Activated CD4-positive, alpha-beta T cell treated with anti-CD3 and anti-CD28 coated beads, Interleukin-2, amount 10 ng/mL, durations not matched to agents 7 days and 5 days (primary cell): ENCODE measurements at regions not wholly inside any gene's neighbourhood (a gene's known extent, or its start where the extent isn't known, plus 50 kb on each side); places are given as distances from the start of the nearest gene placed in this dataset.

ENCODE experiments used
- CTCF ChIA-PET: fragments of 350-600 bp; sonication (Branson Sonifier 250); formaldehyde crosslinking; loops from one replicate; lab custom pipeline; 2021; ENCODE audit warnings: antibody characterized with exemption; lab: Charles Lee
- POLR2A ChIA-PET: fragments of 350-600 bp; sonication (Branson Sonifier 250); formaldehyde crosslinking; loops from one replicate; lab custom pipeline; 2021; ENCODE audit warnings: antibody characterized with exemption; lab: Charles Lee
- DNase-seq: peaks from one replicate; pipeline ENCODE4 v3.0.0-alpha.2; 2020
- H3K27ac Mint-ChIP-seq: one replicate; pipeline ENCODE4 v1.8.0; 2021; ENCODE audit warnings: mild to moderate bottlenecking, moderate library complexity, mixed read lengths
- H3K27me3 Mint-ChIP-seq: one replicate; pipeline ENCODE4 v1.8.0; 2021; ENCODE audit warnings: mixed read lengths
- H3K36me3 Mint-ChIP-seq: one replicate; pipeline ENCODE4 v1.8.0; 2021; ENCODE audit warnings: low read depth, mixed read lengths
- H3K4me1 Mint-ChIP-seq: one replicate; pipeline ENCODE4 v1.8.0; 2021; ENCODE audit warnings: mixed read lengths
- H3K4me3 Mint-ChIP-seq: one replicate; pipeline ENCODE4 v1.8.0; 2021; ENCODE audit warnings: mild to moderate bottlenecking, moderate library complexity, mixed read lengths
- H3K9me3 Mint-ChIP-seq: one replicate; pipeline ENCODE4 v1.8.0; 2021; ENCODE audit warnings: mixed read lengths

DNA sequence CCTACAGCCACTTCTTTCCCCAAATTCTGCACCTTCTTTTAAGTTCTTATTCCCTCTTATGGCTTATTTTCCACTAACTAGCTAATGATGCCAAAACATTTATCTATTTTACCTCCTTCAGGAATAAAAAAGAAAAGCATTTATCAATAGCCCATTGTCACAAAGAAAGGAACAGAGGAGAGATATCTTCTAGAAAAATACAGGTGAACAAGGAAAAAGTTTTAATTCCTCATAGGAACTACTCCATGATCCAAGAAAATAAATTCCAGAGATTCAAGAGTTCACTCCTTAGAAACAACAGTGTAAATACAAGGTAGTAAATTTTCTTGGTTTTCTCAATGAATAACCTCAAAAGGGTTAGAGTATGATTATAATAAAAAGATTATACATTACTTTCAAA lies 52.6 kb upstream of the TOP3B start:
- POLR2A ChIA-PET: no interaction called here

DNA sequence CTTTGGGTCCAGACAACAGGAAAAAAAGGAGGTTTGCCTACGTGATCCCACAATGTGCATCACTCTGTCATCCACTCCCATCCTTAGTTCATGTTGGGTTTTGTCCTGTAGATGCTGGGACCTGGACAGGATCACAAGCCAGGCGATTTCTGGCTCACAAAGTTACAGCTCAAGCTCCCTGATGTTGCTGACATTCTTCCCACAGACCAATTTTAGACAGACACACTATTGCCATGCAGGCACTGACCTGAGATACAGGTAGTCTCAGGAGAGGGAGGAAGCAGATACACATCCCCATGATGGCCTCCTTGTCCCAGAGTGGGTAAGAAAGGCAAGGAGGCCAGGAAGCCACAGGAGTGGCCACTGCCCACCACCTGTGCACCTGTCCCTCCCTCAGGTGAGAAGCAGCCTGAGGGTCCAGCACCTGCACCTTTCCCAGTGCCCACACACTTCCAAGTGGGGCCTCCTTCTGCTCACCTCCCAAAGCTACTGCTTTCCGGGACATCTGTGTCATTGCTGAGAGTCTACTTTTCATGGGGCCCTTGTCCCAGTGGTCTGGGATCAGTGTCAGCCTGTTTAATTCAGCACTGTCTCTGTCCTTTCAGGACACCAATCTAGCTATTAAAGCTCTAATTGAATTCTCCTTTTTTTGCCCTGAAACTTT lies 52.0 kb upstream of the TOP3B start:
- Mint-ChIP-seq H3K27ac (no peak overlapping the region), H3K36me3 (no peaks in the 10 kb centered on the region), H3K4me1 (no peaks in the 10 kb centered on the region), H3K9me3 (no peaks in the 10 kb centered on the region), H3K4me3 (no peak overlapping the region), H3K27me3 (peaks cover 11% of the 10 kb centered on the region)
- DNase-seq: no peak
- ChIA-PET CTCF (no interaction called here), POLR2A (no interaction called here)

More for the DNA sequence above, 52.6 kb upstream of the TOP3B start:
- DNase-seq: no peak
- peaks cover 11% of the 10 kb centered on the region for H3K27me3 Mint-ChIP-seq
- CTCF ChIA-PET: no interaction called here
- no peaks in the 10 kb centered on the region for H3K36me3 Mint-ChIP-seq
- H3K4me3 Mint-ChIP-seq: no peak overlapping the region
- no peaks in the 10 kb centered on the region for H3K4me1 Mint-ChIP-seq
- no peaks in the 10 kb centered on the region for H3K9me3 Mint-ChIP-seq
- H3K27ac Mint-ChIP-seq: no peak overlapping the region

DNA sequence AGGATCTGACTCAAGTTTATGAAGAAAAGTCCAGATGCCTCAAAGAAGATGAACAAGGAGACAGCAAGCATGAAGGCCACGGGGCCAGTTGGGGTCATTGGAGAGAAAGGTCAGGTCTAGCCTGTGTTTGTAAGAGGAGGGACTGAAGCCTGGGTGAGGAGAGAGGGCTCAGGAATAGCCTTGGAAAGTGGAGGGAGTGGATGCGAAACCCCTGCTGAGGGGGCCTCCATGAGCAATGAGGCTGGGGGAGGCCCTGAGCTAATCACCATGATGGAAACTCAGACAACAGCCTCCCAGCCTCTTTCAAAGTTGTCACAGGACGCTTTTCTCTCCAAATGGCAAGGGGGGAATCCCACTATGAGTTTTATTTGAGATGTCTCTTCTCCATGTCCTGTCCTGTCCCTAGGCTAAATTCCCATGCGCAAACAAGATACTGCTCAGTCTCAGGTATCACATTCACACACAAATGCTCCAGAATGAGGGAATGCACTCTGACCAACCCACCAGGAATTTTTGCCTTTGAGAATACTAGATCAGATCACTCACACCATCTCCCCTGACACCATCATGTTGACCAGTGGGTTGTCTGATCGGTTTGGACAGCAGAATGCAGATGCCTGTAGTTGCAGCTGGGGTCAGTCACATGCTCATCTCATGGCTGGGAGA lies 51.3 kb upstream of the TOP3B start:
- H3K27me3 Mint-ChIP-seq: peaks cover 11% of the 10 kb centered on the region
- H3K4me1 Mint-ChIP-seq: no peaks in the 10 kb centered on the region
- no peak for DNase-seq
- H3K36me3 Mint-ChIP-seq: no peaks in the 10 kb centered on the region
- POLR2A ChIA-PET: no interaction called here
- CTCF ChIA-PET: interaction anchor here (1.4 kb wide), 1 partner anchor 10 kb away, joined by 3 read pairs; no protein-coding TSS in a partner anchor
- no peaks in the 10 kb centered on the region for H3K9me3 Mint-ChIP-seq
- no peak overlapping the region for H3K27ac Mint-ChIP-seq
- no peak overlapping the region for H3K4me3 Mint-ChIP-seq

DNA sequence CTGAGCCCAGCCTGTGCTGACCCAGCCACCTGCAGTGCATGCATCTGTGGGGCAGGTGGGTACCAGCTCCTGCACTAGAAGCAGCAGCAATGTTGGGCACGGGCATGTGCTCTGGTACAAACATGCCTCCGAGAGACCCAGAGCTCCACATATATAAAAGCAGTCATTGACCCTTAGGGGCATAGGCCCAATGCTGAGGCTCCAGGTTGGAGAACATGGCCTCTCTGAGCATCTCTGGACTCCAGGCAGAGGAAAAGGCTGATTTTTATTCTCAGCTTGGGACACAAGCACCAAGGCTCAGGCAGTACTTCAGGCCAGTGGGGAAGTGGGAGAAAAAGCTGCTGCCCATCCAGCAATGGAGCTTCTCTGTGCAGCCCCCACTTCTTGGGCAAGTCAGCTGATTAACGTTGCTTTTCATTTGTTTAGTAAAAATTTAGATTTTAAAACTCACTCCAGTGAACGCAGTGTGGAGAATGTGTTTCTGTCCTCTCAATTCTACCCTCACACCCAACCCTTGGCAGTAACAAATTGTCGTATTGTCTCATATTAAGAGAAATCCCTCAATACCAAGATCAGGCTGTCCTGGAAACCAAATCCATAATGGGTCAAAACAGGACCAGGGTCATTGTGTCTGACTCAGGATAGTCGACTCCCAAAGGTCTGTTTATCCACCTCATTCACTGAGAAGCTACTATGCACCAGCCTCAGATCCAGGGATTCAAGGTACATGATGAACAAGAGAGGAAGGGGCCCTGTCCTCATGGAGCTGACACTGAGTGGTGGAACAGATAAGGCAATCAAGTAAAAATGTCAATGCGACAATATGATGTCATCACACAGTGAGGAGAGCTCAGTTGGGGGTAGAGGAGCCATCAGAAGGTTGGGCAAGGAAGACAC lies 50.6 kb upstream of the TOP3B start:
- Mint-ChIP-seq H3K4me3 (no peak overlapping the region), H3K36me3 (no peaks in the 10 kb centered on the region), H3K9me3 (no peaks in the 10 kb centered on the region), H3K4me1 (no peaks in the 10 kb centered on the region), H3K27ac (no peak overlapping the region), H3K27me3 (peaks cover 11% of the 10 kb centered on the region)
- CTCF ChIA-PET: interaction anchor here (1.4 kb wide), 1 partner anchor 10 kb away, joined by 3 read pairs; no protein-coding TSS in a partner anchor
- POLR2A ChIA-PET: no interaction called here
- no peak for DNase-seq

DNA sequence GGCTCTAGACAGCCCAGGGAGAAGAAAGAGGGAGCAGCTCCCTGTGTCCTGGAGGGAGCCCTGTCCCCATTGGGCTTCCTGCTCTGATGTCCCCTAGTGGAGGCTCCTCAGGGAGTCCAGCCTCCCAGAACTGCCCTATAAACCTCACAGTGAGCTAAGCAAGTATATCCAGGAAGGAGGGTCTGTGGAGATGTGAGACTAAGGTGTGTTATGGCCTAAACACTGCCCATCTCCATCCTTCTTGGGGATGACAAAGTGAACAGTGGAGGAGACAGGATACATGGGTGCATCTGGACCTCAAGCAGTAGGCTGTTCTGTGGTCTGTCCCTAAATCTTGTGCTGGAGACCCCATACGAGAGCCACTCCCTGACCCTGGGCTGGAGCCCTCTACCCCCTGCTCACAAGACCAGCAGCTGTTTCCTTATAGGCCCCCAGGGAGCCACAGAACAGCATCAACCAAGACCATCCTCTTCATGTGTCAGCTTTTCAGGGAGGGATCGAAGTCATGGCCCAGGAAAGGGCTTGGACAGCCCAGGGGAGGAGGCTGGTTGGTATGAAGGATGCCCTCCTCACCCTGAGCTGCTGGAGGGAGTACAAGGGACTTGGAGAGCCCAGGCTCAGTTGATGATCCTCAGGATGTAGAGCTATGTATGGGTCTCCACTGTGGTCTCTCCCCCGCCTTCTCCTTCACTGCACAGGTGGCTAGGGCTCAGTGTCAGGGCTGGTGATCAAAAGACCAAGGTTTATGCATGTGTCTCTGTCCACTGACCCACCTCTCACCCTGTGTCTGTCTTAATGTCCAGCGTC lies 49.7 kb upstream of the TOP3B start:
- no peak for DNase-seq
- POLR2A ChIA-PET: no interaction called here
- Mint-ChIP-seq H3K27ac (no peak overlapping the region), H3K4me3 (no peak overlapping the region), H3K36me3 (no peaks in the 10 kb centered on the region), H3K4me1 (no peaks in the 10 kb centered on the region), H3K9me3 (no peaks in the 10 kb centered on the region), H3K27me3 (peaks cover 11% of the 10 kb centered on the region)
- CTCF ChIA-PET: interaction anchor here (0.6 to 1.4 kb wide), 2 partner anchors 11 to 104 kb away, joined by 3 read pairs; no protein-coding TSS in a partner anchor
